Right lobe of liver (tissue), 4 donors: ENCODE measurements at regions not wholly inside any gene's neighbourhood (a gene's known extent, or its start where the extent isn't known, plus 50 kb on each side); places are given as distances from the start of the nearest gene placed in this dataset.

ENCODE experiments used
- POLR2A ChIP-seq: fragments of 450-650 bp; IDR thresholded peaks from one replicate; pipeline ENCODE4 v1.6.1; 2017; ENCODE audit warnings: antibody characterized with exemption, mild to moderate bottlenecking
- TF ChIP-seq, protein P1 (sequence below), 4 donors: fragments of 200-600 bp in 3 of 4; fragments of 450-650 bp in 1 of 4; IDR thresholded peaks; one replicate each; pipeline versions ENCODE4 v1.5.1 to v1.8.0; 2016 to 2022; ENCODE audit warnings: antibody characterized with exemption in 4 of 4, mild to moderate bottlenecking in 2 of 4
- donor health status: DM: no; HTN: no; CAD: no.
- donor health status: DM: no; HTN: no; CAD: no.
- donor health status: DM: no; HTN: yes; CAD: no.

DNA sequence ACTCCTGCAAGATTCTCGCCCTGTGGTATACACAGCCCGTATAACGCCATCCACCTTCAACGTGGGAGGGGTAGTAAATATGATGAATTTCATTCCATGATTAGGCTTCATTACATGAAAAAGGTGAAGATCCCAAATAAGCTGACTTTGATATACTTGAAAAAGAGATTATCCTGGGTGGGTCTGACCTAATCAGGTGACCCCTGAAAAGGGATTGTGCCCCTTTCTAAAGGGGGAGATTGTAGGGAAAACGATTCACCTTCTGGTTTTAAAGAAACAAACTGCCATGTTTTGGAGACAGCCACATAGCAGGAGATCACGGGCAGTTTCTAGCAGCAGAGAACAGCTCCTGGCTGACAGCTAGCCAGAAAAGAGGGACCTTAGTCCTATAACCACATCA, 155.1 kb upstream of the SMLR1 start:
- no peak for TF ChIP-seq POLR2A
- TF ChIP-seq, protein P1, sequence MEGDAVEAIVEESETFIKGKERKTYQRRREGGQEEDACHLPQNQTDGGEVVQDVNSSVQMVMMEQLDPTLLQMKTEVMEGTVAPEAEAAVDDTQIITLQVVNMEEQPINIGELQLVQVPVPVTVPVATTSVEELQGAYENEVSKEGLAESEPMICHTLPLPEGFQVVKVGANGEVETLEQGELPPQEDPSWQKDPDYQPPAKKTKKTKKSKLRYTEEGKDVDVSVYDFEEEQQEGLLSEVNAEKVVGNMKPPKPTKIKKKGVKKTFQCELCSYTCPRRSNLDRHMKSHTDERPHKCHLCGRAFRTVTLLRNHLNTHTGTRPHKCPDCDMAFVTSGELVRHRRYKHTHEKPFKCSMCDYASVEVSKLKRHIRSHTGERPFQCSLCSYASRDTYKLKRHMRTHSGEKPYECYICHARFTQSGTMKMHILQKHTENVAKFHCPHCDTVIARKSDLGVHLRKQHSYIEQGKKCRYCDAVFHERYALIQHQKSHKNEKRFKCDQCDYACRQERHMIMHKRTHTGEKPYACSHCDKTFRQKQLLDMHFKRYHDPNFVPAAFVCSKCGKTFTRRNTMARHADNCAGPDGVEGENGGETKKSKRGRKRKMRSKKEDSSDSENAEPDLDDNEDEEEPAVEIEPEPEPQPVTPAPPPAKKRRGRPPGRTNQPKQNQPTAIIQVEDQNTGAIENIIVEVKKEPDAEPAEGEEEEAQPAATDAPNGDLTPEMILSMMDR (IDR thresholded peaks at IDR 0.05): no peak
